ENCODE measurements at regions not wholly inside any gene's neighbourhood (a gene's known extent, or its start where the extent isn't known, plus 50 kb on each side); places are given as distances from the start of the nearest gene placed in this dataset.

DNA sequence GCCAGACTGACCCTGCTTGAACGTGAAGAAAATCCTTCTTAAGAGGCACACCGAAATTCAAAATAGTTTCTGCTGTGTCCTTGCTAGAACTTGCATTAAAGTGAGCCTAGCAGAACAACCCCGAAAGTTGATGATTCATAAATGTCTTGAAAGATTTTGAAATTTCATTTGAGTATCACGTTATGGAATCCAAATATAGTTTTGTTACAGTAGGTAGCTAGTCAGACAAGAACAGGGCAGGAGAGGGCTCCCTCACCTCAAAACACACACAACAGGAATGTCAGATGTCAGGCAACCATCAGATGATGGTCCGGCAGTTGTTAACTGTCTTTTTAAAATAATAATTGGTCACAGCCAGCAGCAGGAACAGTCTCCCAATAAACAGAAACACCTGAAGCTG lies 259.6 kb upstream of the GNPDA2 start:
- intact Hi-C loops (cut with DNase I; ENCODE audit: low total_unique reads) = no loop called here
- 83 to 87% methylated on average over 5 of the region's 5 CpGs for WGBS, 2 donors
- TF ChIP-seq POLR2A (IDR thresholded peaks at IDR 0.05) = no peak
- TF ChIP-seq, protein P1, sequence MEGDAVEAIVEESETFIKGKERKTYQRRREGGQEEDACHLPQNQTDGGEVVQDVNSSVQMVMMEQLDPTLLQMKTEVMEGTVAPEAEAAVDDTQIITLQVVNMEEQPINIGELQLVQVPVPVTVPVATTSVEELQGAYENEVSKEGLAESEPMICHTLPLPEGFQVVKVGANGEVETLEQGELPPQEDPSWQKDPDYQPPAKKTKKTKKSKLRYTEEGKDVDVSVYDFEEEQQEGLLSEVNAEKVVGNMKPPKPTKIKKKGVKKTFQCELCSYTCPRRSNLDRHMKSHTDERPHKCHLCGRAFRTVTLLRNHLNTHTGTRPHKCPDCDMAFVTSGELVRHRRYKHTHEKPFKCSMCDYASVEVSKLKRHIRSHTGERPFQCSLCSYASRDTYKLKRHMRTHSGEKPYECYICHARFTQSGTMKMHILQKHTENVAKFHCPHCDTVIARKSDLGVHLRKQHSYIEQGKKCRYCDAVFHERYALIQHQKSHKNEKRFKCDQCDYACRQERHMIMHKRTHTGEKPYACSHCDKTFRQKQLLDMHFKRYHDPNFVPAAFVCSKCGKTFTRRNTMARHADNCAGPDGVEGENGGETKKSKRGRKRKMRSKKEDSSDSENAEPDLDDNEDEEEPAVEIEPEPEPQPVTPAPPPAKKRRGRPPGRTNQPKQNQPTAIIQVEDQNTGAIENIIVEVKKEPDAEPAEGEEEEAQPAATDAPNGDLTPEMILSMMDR (IDR thresholded peaks at IDR 0.05) = no peak

DNA sequence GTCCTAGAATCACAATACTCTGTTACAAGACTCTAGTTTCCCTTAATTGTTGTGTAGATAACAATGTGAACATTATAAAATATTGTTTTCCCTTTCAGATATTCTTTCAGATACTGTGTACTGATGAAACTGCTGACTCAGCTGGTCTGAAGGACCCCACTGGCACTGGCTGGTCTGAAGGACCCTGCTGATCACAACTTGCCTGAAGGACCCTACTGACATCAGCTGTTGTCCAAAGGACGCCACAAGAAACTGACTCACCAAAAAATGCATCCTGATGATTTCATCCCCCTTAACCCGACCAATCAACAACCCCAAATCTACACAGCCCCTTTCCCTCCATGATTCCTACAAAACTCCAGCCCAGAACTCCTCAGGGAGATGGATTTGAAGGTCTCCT lies 258.8 kb upstream of the GNPDA2 start:
- no peaks in the 10 kb centered on the region for H3K4me1 ChIP-seq
- intact Hi-C loops (cut with DNase I; ENCODE audit: low total_unique reads) = no loop called here
- TF ChIP-seq, protein P1 (IDR thresholded peaks at IDR 0.05) = no peak
- no peak for TF ChIP-seq POLR2A (IDR thresholded peaks at IDR 0.05)
- 80 to 88% methylated on average over 2 of the region's 2 CpGs for WGBS, 2 donors
- no peak overlapping the region for H3K4me3 ChIP-seq
- no peaks in the 10 kb centered on the region for H3K9me3 ChIP-seq
- no peak for DNase-seq
- no peaks in the 10 kb centered on the region for H3K27me3 ChIP-seq
- H3K27ac ChIP-seq = no peak overlapping the region
- H3K36me3 ChIP-seq (ENCODE audit: low read depth, missing control alignments) = no peaks in the 10 kb centered on the region

More for the DNA sequence above, 259.6 kb upstream of the GNPDA2 start:
- no peak overlapping the region for H3K4me3 ChIP-seq
- H3K36me3 ChIP-seq (ENCODE audit: low read depth, missing control alignments) = no peaks in the 10 kb centered on the region
- H3K27ac ChIP-seq = no peak overlapping the region
- no peaks in the 10 kb centered on the region for H3K27me3 ChIP-seq
- H3K9me3 ChIP-seq = no peaks in the 10 kb centered on the region
- no peaks in the 10 kb centered on the region for H3K4me1 ChIP-seq
- no peak for DNase-seq

DNA sequence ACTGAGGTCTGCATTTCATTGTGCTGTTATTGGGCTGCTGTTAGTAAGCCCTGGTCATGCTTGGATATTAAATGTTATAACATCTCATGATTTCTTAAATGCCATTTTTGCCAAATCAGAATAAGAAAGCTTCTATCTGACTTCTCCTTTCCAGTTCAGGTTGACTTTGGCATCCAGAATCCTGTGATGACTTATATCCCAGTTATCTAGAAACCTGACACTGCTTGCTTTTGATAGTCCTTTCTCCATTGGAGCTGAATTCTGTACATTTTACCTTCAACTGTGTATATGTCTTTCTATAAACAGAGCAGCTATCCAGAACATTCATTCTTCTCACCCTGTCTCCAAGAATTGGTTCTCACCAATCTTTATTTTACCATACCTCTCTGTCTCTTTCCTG lies 257.7 kb upstream of the GNPDA2 start:
- intact Hi-C loops (cut with DNase I; ENCODE audit: low total_unique reads) = no loop called here
- Histone ChIP-seq H3K4me3 (no peak overlapping the region), H3K36me3 (ENCODE audit: low read depth, missing control alignments) (no peaks in the 10 kb centered on the region), H3K27ac (no peak overlapping the region), H3K27me3 (no peaks in the 10 kb centered on the region), H3K4me1 (no peaks in the 10 kb centered on the region), H3K9me3 (no peaks in the 10 kb centered on the region)
- no peak for TF ChIP-seq POLR2A (IDR thresholded peaks at IDR 0.05)
- TF ChIP-seq, protein P1 (IDR thresholded peaks at IDR 0.05) = no peak
- DNase-seq = no peak

DNA sequence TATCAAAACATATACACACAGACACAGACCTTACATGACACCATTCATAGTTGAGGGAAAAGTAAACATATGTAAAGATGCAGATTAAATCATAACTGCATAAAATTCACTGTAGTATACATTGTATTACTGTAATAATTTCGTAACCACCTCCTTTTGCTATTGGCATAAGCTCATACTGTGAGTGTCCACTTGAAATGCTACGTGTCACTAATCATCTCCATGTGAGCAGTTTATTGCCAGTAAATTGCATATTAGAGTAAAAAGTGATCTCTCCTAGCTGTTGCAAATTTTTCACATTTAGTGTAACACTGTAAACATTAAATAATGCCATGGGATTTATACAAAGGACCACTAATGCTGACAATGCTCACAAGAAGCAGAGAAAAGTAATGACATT lies 256.7 kb upstream of the GNPDA2 start:
- 78 to 90% methylated on average over 2 of the region's 2 CpGs for WGBS, 2 donors
- H3K36me3 ChIP-seq (ENCODE audit: low read depth, missing control alignments) = no peaks in the 10 kb centered on the region
- no peak for DNase-seq
- TF ChIP-seq POLR2A (IDR thresholded peaks at IDR 0.05) = no peak
- TF ChIP-seq, protein P1 (IDR thresholded peaks at IDR 0.05) = no peak
- no peak overlapping the region for H3K27ac ChIP-seq
- no peak overlapping the region for H3K4me3 ChIP-seq
- no peaks in the 10 kb centered on the region for H3K9me3 ChIP-seq
- no peaks in the 10 kb centered on the region for H3K4me1 ChIP-seq
- intact Hi-C loops (cut with DNase I; ENCODE audit: low total_unique reads) = no loop called here
- H3K27me3 ChIP-seq = no peaks in the 10 kb centered on the region

DNA sequence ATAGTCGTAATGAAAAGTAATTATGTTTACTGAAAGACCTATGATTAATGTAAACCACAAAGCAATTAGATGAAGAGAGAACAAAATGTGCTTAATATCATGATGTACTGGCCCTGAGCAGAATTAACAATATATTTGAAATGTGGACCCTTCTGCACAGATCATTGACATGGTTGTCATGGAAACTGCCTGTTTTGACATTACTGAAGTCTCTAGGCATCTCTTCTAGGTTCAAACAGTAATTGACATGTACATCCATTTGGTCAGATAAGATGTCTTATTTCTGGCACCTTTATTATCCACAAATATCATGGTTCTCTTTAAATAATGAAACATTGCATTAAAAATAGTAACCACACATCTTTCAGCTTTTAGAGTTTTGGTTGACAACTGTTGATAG lies 251.7 kb upstream of the GNPDA2 start:
- intact Hi-C loops (cut with DNase I; ENCODE audit: low total_unique reads) = no loop called here
- WGBS, 2 donors = 42 to 59% methylated on average over 1 of the region's 1 CpG
- Histone ChIP-seq H3K4me3 (no peak overlapping the region), H3K27ac (no peak overlapping the region), H3K27me3 (no peaks in the 10 kb centered on the region), H3K9me3 (no peaks in the 10 kb centered on the region), H3K4me1 (no peaks in the 10 kb centered on the region), H3K36me3 (ENCODE audit: low read depth, missing control alignments) (no peaks in the 10 kb centered on the region)
- no peak for DNase-seq
- TF ChIP-seq, protein P1 (IDR thresholded peaks at IDR 0.05) = no peak
- no peak for TF ChIP-seq POLR2A (IDR thresholded peaks at IDR 0.05)
